Stimulated activated CD8-positive, alpha-beta memory T cell treated with anti-CD3 and anti-CD28 coated beads, Interleukin-7, amount 100 ng/mL, for 1 hour (primary cell): ENCODE measurements at regions not wholly inside any gene's neighbourhood (a gene's known extent, or its start where the extent isn't known, plus 50 kb on each side); places are given as distances from the start of the nearest gene placed in this dataset.

ENCODE experiments used
- DNase-seq, 2 donors: peaks; one replicate each; pipeline ENCODE4 v3.0.0-alpha.2; 2020; ENCODE audit warnings: low read depth in 2 of 2

- no peak for DNase-seq
These were observed 168.7 kb upstream of the PPP1R2C start for GRCh38 chrX:42946544-42947194.

- no peak for DNase-seq
These were observed 171.0 kb upstream of the PPP1R2C start for GRCh38 chrX:42948723-42949657.

GRCh38 chrX:42951747-42952146 lies 173.8 kb upstream of the PPP1R2C start:
- DNase-seq: no peak

- no peak for DNase-seq
These were observed 174.7 kb upstream of the PPP1R2C start for GRCh38 chrX:42952621-42953020.

- DNase-seq: no peak
These were observed 176.9 kb upstream of the PPP1R2C start for GRCh38 chrX:42954880-42955279.

- DNase-seq: no peak
These were observed 177.4 kb upstream of the PPP1R2C start for GRCh38 chrX:42955349-42955748.

GRCh38 chrX:42967681-42968300 lies 189.8 kb upstream of the PPP1R2C start:
- DNase-seq: no peak

GRCh38 chrX:42973321-42973720 lies 195.4 kb upstream of the PPP1R2C start:
- no peak for DNase-seq

- DNase-seq: no peak
These were observed 197.9 kb upstream of the PPP1R2C start for GRCh38 chrX:42975906-42976305.

GRCh38 chrX:42976746-42977366 lies 198.9 kb upstream of the PPP1R2C start:
- no peak for DNase-seq

- DNase-seq: no peak
These were observed 200.9 kb upstream of the PPP1R2C start for GRCh38 chrX:42978655-42979379.

GRCh38 chrX:42988700-42989099 lies 210.7 kb upstream of the PPP1R2C start:
- no peak for DNase-seq

GRCh38 chrX:42992199-42992943 lies 214.4 kb upstream of the PPP1R2C start:
- DNase-seq: no peak

GRCh38 chrX:42996861-42997260 lies 218.9 kb upstream of the PPP1R2C start:
- DNase-seq: no peak

- DNase-seq: no peak
These were observed 222.2 kb upstream of the PPP1R2C start for GRCh38 chrX:43000121-43000520.

- no peak for DNase-seq
These were observed 224.7 kb upstream of the PPP1R2C start for GRCh38 chrX:43002526-43003203.

GRCh38 chrX:43003204-43003565 lies 225.2 kb upstream of the PPP1R2C start:
- DNase-seq: no peak

GRCh38 chrX:43003939-43004338 lies 226.0 kb upstream of the PPP1R2C start:
- DNase-seq: no peak

GRCh38 chrX:43005561-43005960 lies 227.6 kb upstream of the PPP1R2C start:
- DNase-seq: no peak

- no peak for DNase-seq
These were observed 230.4 kb upstream of the PPP1R2C start for GRCh38 chrX:43008356-43008755.
